ENCODE measurements at regions not wholly inside any gene's neighbourhood (a gene's known extent, or its start where the extent isn't known, plus 50 kb on each side); places are given as distances from the start of the nearest gene placed in this dataset.

GRCh38 chr10:6314620-6315205, 112.0 kb downstream of the PFKFB3 start (continued):
- no peak for TF ChIP-seq TCF7L2 (IDR thresholded peaks at IDR 0.05; ENCODE audit: borderline replicate concordance, extremely low read depth, insufficient read depth, insufficient read length)
- no peak for TF ChIP-seq SRF (IDR thresholded peaks at IDR 0.05; ENCODE audit: low read depth)
- TF ChIP-seq FOSL1 (IDR thresholded peaks at IDR 0.05; ENCODE audit: low read depth), result no peak

GRCh38 chr10:6319119-6319518, 116.4 kb downstream of the PFKFB3 start:
- POLR2A ChIA-PET, result no interaction called here
- Histone ChIP-seq H3K27ac (ENCODE audit: low read depth, low read length) (no peak overlapping the region), H3K27me3 (ENCODE audit: insufficient read depth, low read length) (0 out of 2 replicates have a peak, but pooled peaks cover 4% of the 10 kb centered on the region), H3K9me2 (ENCODE audit: insufficient read depth) (no peaks in the 10 kb centered on the region), H4K20me1 (ENCODE audit: insufficient read depth) (no peaks in the 10 kb centered on the region), H3K79me2 (ENCODE audit: insufficient read depth, low read length) (no peaks in the 10 kb centered on the region), H3K9me3 (ENCODE audit: control insufficient read depth in 1 of 2, insufficient read depth in 1 of 2, low read depth in 1 of 2, low read length in 2 of 2) (no peaks in the 10 kb centered on the region), H2AFZ (ENCODE audit: low read depth, low read length, poor library complexity, severe bottlenecking) (no peak overlapping the region), H3K4me2 (ENCODE audit: low read length) (no peak overlapping the region), H3K9ac (ENCODE audit: low read length) (no peak overlapping the region), H3K36me3 (ENCODE audit: control insufficient read depth in 1 of 2, insufficient read depth in 2 of 2, low read length in 2 of 2) (no peaks in the 10 kb centered on the region), H3K4me3 (replicated peaks in 1 of 2; ENCODE audit: low read depth in 1 of 2, low read length in 2 of 2) (no peak overlapping the region), H3K4me1 (ENCODE audit: control insufficient read depth in 1 of 2, insufficient read depth in 2 of 2, low read length in 2 of 2) (peaks cover 0 to 12% of the 10 kb centered on the region in 2 experiments; a peak in 2 of 4 replicates)
- intact Hi-C loops (cut with micrococcal nuclease), result no loop called here
- BruUV-seq (replicated peaks), result no TSS peak
- TF ChIP-seq ZFX (IDR thresholded peaks at IDR 0.05) (no peak), ZBTB33 (IDR thresholded peaks at IDR 0.05; ENCODE audit: extremely low read depth, insufficient replicate concordance, low read length) (no peak), EZH2 (IDR thresholded peaks at IDR 0.05) (no peak), POLR2A (IDR thresholded peaks at IDR 0.05; ENCODE audit: borderline replicate concordance, extremely low read depth, insufficient read depth, insufficient read length) (no peak), JUND (IDR thresholded peaks at IDR 0.05) (no peak), EZH2phosphoT487 (IDR thresholded peaks at IDR 0.05; ENCODE audit: borderline replicate concordance) (no peak), ATF3 (IDR thresholded peaks at IDR 0.05) (no peak), EGR1 (IDR thresholded peaks at IDR 0.05; ENCODE audit: low read depth) (no peak), SIN3A (IDR thresholded peaks at IDR 0.05; ENCODE audit: low read depth) (no peak)
- ATAC-seq, result no peak
- CTCF ChIA-PET, result no interaction called here
- RAD21 ChIA-PET (ENCODE audit: low non-redundant PET in 1 of 2, low total read pairs in 2 of 2, uncharacterized antibody in 2 of 2, unreplicated experiment in 2 of 2), result no interaction called here
- no peak for DNase-seq (ENCODE audit: low read depth, low spot score)

All from HCT116 (cell line).